A549 (cell line): ENCODE measurements at regions not wholly inside any gene's neighbourhood (a gene's known extent, or its start where the extent isn't known, plus 50 kb on each side); places are given as distances from the start of the nearest gene placed in this dataset.

Experiments
- EP300 ChIP-seq, 2 experiments: fragments of >200 bp; sonication (Bioruptor Twin); formaldehyde crosslinking; IDR thresholded peaks; 2 replicates in 1 of 2; 3 replicates in 1 of 2; pipeline ENCODE4 v1.6.1; 2016 to 2017
- HMGXB4 ChIP-seq: fragments of 250-450 bp; sonication (Bioruptor Pico); IDR thresholded peaks from 2 replicates; pipeline ENCODE4 v1.5.0; 2021; ENCODE audit warnings: mild to moderate bottlenecking, moderate library complexity, borderline replicate concordance
- REST ChIP-seq: fragments of 200-600 bp; sonication (generic); IDR thresholded peaks from 2 replicates; pipeline ENCODE4 v1.6.1; 2016; ENCODE audit warnings: antibody characterized with exemption, mild to moderate bottlenecking, moderate library complexity
- RFX5 ChIP-seq: fragments of 450-650 bp; IDR thresholded peaks from 2 replicates; pipeline ENCODE4 v1.7.1; 2014; ENCODE audit warnings: antibody characterized with exemption, mild to moderate bottlenecking, moderate library complexity
- USF2 ChIP-seq: fragments of 450-650 bp; IDR thresholded peaks from 2 replicates; pipeline ENCODE4 v1.6.1; 2014; ENCODE audit warnings: antibody characterized with exemption
- TF ChIP-seq, protein P1 (sequence below): fragments of >200 bp; sonication (Bioruptor Twin); formaldehyde crosslinking; IDR thresholded peaks from 3 replicates; pipeline ENCODE4 v1.5.1; 2016

GRCh38 chr10:23917251-23917840, 291.6 kb upstream of the KIAA1217 start:
- TF ChIP-seq EP300 (IDR thresholded peaks at IDR 0.05) (no peak), RFX5 (no peak), USF2 (no peak), REST (no peak), HMGXB4 (CRISPR knock-in tag) (no peak)
- TF ChIP-seq, protein P1, sequence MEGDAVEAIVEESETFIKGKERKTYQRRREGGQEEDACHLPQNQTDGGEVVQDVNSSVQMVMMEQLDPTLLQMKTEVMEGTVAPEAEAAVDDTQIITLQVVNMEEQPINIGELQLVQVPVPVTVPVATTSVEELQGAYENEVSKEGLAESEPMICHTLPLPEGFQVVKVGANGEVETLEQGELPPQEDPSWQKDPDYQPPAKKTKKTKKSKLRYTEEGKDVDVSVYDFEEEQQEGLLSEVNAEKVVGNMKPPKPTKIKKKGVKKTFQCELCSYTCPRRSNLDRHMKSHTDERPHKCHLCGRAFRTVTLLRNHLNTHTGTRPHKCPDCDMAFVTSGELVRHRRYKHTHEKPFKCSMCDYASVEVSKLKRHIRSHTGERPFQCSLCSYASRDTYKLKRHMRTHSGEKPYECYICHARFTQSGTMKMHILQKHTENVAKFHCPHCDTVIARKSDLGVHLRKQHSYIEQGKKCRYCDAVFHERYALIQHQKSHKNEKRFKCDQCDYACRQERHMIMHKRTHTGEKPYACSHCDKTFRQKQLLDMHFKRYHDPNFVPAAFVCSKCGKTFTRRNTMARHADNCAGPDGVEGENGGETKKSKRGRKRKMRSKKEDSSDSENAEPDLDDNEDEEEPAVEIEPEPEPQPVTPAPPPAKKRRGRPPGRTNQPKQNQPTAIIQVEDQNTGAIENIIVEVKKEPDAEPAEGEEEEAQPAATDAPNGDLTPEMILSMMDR: no peak
